Heart left ventricle (tissue), 13 donors: ENCODE measurements at regions not wholly inside any gene's neighbourhood (a gene's known extent, or its start where the extent isn't known, plus 50 kb on each side); places are given as distances from the start of the nearest gene placed in this dataset.

Experiments used
- POLR2A ChIP-seq, 2 donors: fragments of 450-650 bp; IDR thresholded peaks; one replicate each; pipeline ENCODE4 v1.6.1; 2017; ENCODE audit warnings: antibody characterized with exemption in 2 of 2, mild to moderate bottlenecking in 2 of 2, moderate library complexity in 2 of 2
- TF ChIP-seq, protein P1 (sequence below), 12 donors: fragments of 200-600 bp; sonication (generic) in 4 of 12; IDR thresholded peaks; one replicate each; pipeline versions ENCODE4 v1.5.0 to v1.8.0; 2018 to 2022; ENCODE audit warnings: antibody characterized with exemption in 12 of 12, mild to moderate bottlenecking in 5 of 12
- donor health status: ischemic (EF 13 %, LVEDD 7.1; RV severe dilation, severe dysfunction).
- donor health status: DM: no; HTN: yes; CAD: no.
- donor health status: DM: no; HTN: no; CAD: no.
- donor health status: ischemic (EF 25% LVEDD 6.9; RV normal size, moderate dysfunction).
- donor health status: ischemic (EF 25% LVEDD 5.7; RV mildly dilated, moderate dysfunction).
- donor health status: ischemic (EF 35%, LVEDD 5.7; RV mildly dilated, moderate dysfunction).
- donor health status: nonischemic (EF 11% LVEDD 7.7; RV severe dilation, severe dysfunction).
- donor health status: DM: yes; HTN: yes; CAD: no.
- donor health status: PGD.
- donor health status: ischemic (EF 29% LVEDD 5.4; RV normal size, mild dysfunction).
- donor health status: nonischemic (EF 23%, LVEDD 6.1; RV moderate dilation, normal function).

DNA sequence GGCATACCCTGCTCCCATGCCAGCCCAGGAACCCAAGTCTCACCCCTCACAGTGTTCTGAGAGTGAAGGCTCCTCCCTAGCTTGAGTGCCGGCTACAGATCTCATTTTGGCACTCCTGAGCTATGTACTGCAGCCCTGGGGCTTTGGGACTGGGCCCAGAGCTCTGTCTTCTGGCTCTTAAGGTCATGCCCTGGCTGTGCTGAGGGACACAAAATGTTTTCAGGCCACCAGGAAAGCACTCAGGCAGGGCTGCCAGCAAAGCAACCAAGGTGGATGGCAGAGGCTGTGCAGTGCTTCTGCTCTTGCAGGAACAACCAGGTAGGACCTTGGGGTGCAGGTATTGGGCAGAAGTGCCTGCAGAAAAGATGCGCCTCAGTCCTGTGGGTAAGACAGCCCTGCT lies 564.0 kb downstream of the SLC6A15 start:
- TF ChIP-seq, protein P1, sequence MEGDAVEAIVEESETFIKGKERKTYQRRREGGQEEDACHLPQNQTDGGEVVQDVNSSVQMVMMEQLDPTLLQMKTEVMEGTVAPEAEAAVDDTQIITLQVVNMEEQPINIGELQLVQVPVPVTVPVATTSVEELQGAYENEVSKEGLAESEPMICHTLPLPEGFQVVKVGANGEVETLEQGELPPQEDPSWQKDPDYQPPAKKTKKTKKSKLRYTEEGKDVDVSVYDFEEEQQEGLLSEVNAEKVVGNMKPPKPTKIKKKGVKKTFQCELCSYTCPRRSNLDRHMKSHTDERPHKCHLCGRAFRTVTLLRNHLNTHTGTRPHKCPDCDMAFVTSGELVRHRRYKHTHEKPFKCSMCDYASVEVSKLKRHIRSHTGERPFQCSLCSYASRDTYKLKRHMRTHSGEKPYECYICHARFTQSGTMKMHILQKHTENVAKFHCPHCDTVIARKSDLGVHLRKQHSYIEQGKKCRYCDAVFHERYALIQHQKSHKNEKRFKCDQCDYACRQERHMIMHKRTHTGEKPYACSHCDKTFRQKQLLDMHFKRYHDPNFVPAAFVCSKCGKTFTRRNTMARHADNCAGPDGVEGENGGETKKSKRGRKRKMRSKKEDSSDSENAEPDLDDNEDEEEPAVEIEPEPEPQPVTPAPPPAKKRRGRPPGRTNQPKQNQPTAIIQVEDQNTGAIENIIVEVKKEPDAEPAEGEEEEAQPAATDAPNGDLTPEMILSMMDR (IDR thresholded peaks at IDR 0.05) = no peak
- no peak for TF ChIP-seq POLR2A (IDR thresholded peaks at IDR 0.05)
